IMR-90 (cell line): ENCODE measurements at regions not wholly inside any gene's neighbourhood (a gene's known extent, or its start where the extent isn't known, plus 50 kb on each side); places are given as distances from the start of the nearest gene placed in this dataset.

Experiments used
- ATAC-seq: fragments of 200-7000 bp; cut with Tn5 transposase; 2 replicates; pipeline ENCODE4 v1.9.1; 2020; ENCODE audit warnings: low read depth, mild to moderate bottlenecking, moderate library complexity
- BruUV-seq: library from RNA; stranded (reverse); fragments of 400-500 nt; replicated peaks from 2 replicates; lab custom pipeline; 2021; lab: Mats Ljungman, UMichigan
- CTCF ChIA-PET: fragments of 300-600 bp; formaldehyde crosslinking; extraction: SDS; loops from one replicate; lab custom pipeline; 2021; ENCODE audit warnings: antibody characterized with exemption; lab: Yijun Ruan, JAX
- POLR2A ChIA-PET: fragments of 300-600 bp; sonication (Branson Sonifier 250); formaldehyde crosslinking; loops from one replicate; lab custom pipeline; 2022; ENCODE audit warnings: antibody characterized with exemption; ENCODE audit not compliant: unreplicated experiment; lab: Charles Lee
- DNase-seq: peaks from one replicate; pipeline ENCODE4 v3.0.0; 2013
- H2AFZ ChIP-seq: replicated peaks from 2 replicates; pipeline ENCODE3; 2013; ENCODE audit warnings: low read length, mild to moderate bottlenecking; ENCODE audit not compliant: poor library complexity
- H2AK5ac ChIP-seq: 2 replicates; pipeline ENCODE4 v1.6.1; 2013; ENCODE audit warnings: low read depth, low read length, inconsistent platforms
- H2AK9ac ChIP-seq: replicated peaks from 2 replicates; pipeline ENCODE3; 2013; ENCODE audit warnings: mild to moderate bottlenecking, low read depth, low read length, moderate library complexity; ENCODE audit not compliant: poor library complexity
- H2BK120ac ChIP-seq: 2 replicates; pipeline ENCODE4 v1.6.1; 2013; ENCODE audit warnings: low read depth, low read length, inconsistent platforms
- H2BK15ac ChIP-seq: 3 replicates; pipeline ENCODE4 v1.6.1; 2013; ENCODE audit warnings: low read depth, low read length, inconsistent platforms
- H2BK20ac ChIP-seq: 2 replicates; pipeline ENCODE4 v1.6.1; 2013; ENCODE audit warnings: low read depth, mild to moderate bottlenecking, inconsistent platforms, low read length, moderate library complexity
- H2BK5ac ChIP-seq: 2 replicates; pipeline ENCODE4 v1.6.1; 2013; ENCODE audit warnings: mild to moderate bottlenecking, low read depth, low read length, inconsistent platforms; ENCODE audit not compliant: poor library complexity, severe bottlenecking
- H3K14ac ChIP-seq: replicated peaks from 2 replicates; pipeline ENCODE4 v1.6.1; 2013; ENCODE audit warnings: low read depth, low read length, inconsistent platforms
- H3K18ac ChIP-seq: 2 replicates; pipeline ENCODE4 v1.6.1; 2013; ENCODE audit warnings: low read depth, low read length, control low read depth
- H3K23ac ChIP-seq: 2 replicates; pipeline ENCODE4 v1.6.1; 2013; ENCODE audit warnings: low read depth, low read length, inconsistent platforms
- H3K27ac ChIP-seq: 2 replicates; pipeline ENCODE4 v1.5.1; 2013; ENCODE audit warnings: mild to moderate bottlenecking, control low read depth, low read length; ENCODE audit not compliant: insufficient read depth
- H3K27me3 ChIP-seq: 2 replicates; pipeline ENCODE4 v1.6.1; 2013; ENCODE audit warnings: low read length; ENCODE audit not compliant: control insufficient read depth, insufficient read depth
- H3K36me3 ChIP-seq: 2 replicates; pipeline ENCODE4 v1.6.1; 2013; ENCODE audit warnings: low read length, mixed read lengths; ENCODE audit not compliant: control insufficient read depth, insufficient read depth
- H3K4ac ChIP-seq: 2 replicates; pipeline ENCODE4 v1.6.1; 2013; ENCODE audit warnings: low read depth, low read length, inconsistent platforms
- H3K4me1 ChIP-seq: 2 replicates; pipeline ENCODE4 v1.6.1; 2013; ENCODE audit warnings: low read length, mixed read lengths; ENCODE audit not compliant: control insufficient read depth, insufficient read depth
- H3K4me2 ChIP-seq: 2 replicates; pipeline ENCODE4 v1.6.1; 2013; ENCODE audit warnings: low read depth, mild to moderate bottlenecking, control low read depth, low read length, moderate library complexity
- H3K4me3 ChIP-seq: 2 replicates; pipeline ENCODE4 v1.5.1; 2013; ENCODE audit warnings: low read depth, mild to moderate bottlenecking, control low read depth, low read length, moderate library complexity; ENCODE audit not compliant: insufficient read depth
- H3K56ac ChIP-seq: 2 replicates; pipeline ENCODE4 v1.6.1; 2013; ENCODE audit warnings: low read length, inconsistent platforms; ENCODE audit not compliant: insufficient read depth; ENCODE audit errors: extremely low read depth
- H3K79me1 ChIP-seq, 2 experiments: 2 replicates each; pipeline ENCODE4 v1.6.1; 2013; ENCODE audit warnings: low read length in 2 of 2, inconsistent platforms in 1 of 2, low read depth in 1 of 2
- H3K9ac ChIP-seq: 2 replicates; pipeline ENCODE4 v1.6.1; 2013; ENCODE audit warnings: low read depth, low read length, control low read depth
- H3K9me1 ChIP-seq: 2 replicates; pipeline ENCODE4 v1.6.1; 2013; ENCODE audit warnings: low read length, inconsistent platforms; ENCODE audit not compliant: insufficient read depth
- H3K9me3 ChIP-seq: 2 replicates; pipeline ENCODE4 v1.6.1; 2013; ENCODE audit warnings: low read length; ENCODE audit not compliant: control insufficient read depth, insufficient read depth
- H4K20me1 ChIP-seq: 2 replicates; pipeline ENCODE4 v1.6.1; 2013; ENCODE audit warnings: low read length, inconsistent platforms; ENCODE audit not compliant: insufficient read depth
- H4K5ac ChIP-seq: 2 replicates; pipeline ENCODE4 v1.6.1; 2013; ENCODE audit warnings: mild to moderate bottlenecking, low read depth, low read length, control low read depth
- H4K8ac ChIP-seq, 2 experiments: 2 replicates each; pipeline ENCODE4 v1.6.1; 2013; ENCODE audit warnings: low read depth in 2 of 2, low read length in 2 of 2, control low read depth in 1 of 2, inconsistent platforms in 1 of 2
- H4K91ac ChIP-seq: 2 replicates; pipeline ENCODE4 v1.6.1; 2013; ENCODE audit warnings: low read depth, low read length, inconsistent platforms; ENCODE audit not compliant: insufficient read depth
- NFE2L2 ChIP-seq: fragments of 150-350 bp; IDR thresholded peaks from 2 replicates; pipeline ENCODE4 v1.6.1; 2016; ENCODE audit warnings: low read depth, mild to moderate bottlenecking, low read length
- SMC3 ChIP-seq: fragments of 150-350 bp; IDR thresholded peaks from 2 replicates; pipeline ENCODE4 v1.6.1; 2016; ENCODE audit warnings: low read depth, mild to moderate bottlenecking, antibody characterized with exemption, low read length, moderate library complexity
- WGBS, 2 experiments: methylation state at CpG; one replicate each; pipeline versions ENCODE4 v1.1.5 to v1.1.7; 2013; ENCODE audit warnings: missing lambda C conversion rate in 2 of 2; ENCODE audit not compliant: insufficient read length in 1 of 2; ENCODE audit errors: extremely low coverage in 2 of 2; 5-methylcytosine and 5-hydroxymethylcytosine counted together
- dilution Hi-C: fragments of 300-500 bp; cut with HindIII; formaldehyde crosslinking; loops from one replicate; pipeline ENCODE4 v1.14.3; 2018; ENCODE audit warnings: low sequenced_read_pairs; ENCODE audit not compliant: unreplicated experiment
- in situ Hi-C: fragments of 300-500 bp; cut with MboI; formaldehyde crosslinking; loops from 3 replicates; pipeline ENCODE4 v1.14.3; 2019; ENCODE audit warnings: low sequenced_read_pairs, inconsistent platforms, mixed read lengths
- intact Hi-C: fragments of 100-400 bp; cut with micrococcal nuclease; formaldehyde crosslinking; loops from 2 replicates; pipeline ENCODE4 v1.10.0; 2022
- TF ChIP-seq, protein P1 (sequence below): fragments of 150-350 bp; IDR thresholded peaks from 2 replicates; pipeline ENCODE4 v1.6.1; 2016; ENCODE audit warnings: low read depth, mild to moderate bottlenecking, low read length, moderate library complexity, borderline replicate concordance

DNA sequence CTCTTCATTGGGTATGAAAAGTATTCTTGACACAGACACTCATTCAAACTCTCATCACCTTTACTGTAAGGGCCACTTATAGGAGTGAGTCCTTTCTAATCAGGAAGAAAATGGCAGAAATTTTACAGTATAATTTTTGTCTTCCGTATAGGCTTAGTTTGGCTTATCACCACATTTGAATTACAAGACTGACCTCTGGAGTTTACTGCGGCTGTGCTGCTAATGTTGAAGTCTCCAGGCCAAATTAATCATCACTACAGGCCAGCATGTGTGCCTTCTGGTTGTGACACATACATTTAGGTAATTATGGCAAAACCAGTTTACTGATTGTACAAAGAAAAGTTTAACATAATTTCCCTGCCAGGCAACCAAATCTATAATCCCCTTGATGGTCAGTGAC is 753.6 kb upstream of the GCFC2 start:
- H2AK9ac ChIP-seq = no peak overlapping the region
- ATAC-seq (no peak), DNase-seq (no peak)
- H3K9me3 ChIP-seq = peaks cover 2% of the 10 kb centered on the region; the same call in 1 of the 2 replicates
- WGBS, 2 experiments = no CpG with 5 or more reads among the region's 2 CpGs
- no peak overlapping the region for H2BK20ac ChIP-seq
- no peaks in the 10 kb centered on the region for H4K20me1 ChIP-seq
- no peak overlapping the region for H2AFZ ChIP-seq
- intact Hi-C loops (no loop called here), in situ Hi-C loops (no loop called here), dilution Hi-C loops (no loop called here)
- no peak overlapping the region for H3K4me2 ChIP-seq
- H3K23ac ChIP-seq = no peak overlapping the region
- H2AK5ac ChIP-seq = no peak overlapping the region
- CTCF ChIA-PET = no interaction called here
- H3K36me3 ChIP-seq = no peaks in the 10 kb centered on the region
- POLR2A ChIA-PET = no interaction called here
- no peak overlapping the region for H3K27ac ChIP-seq
- no peak overlapping the region for H2BK5ac ChIP-seq
- H2BK15ac ChIP-seq = no peak overlapping the region
- H3K9me1 ChIP-seq = no peaks in the 10 kb centered on the region
- H3K14ac ChIP-seq = no peak overlapping the region
- H3K56ac ChIP-seq = no peak overlapping the region
- BruUV-seq = no TSS peak
- no peak overlapping the region for H3K18ac ChIP-seq
- no peak overlapping the region for H4K8ac ChIP-seq
- H4K5ac ChIP-seq = no peak overlapping the region
- H2BK120ac ChIP-seq = no peak overlapping the region
- H4K91ac ChIP-seq = no peak overlapping the region
- H3K4me3 ChIP-seq = no peak overlapping the region
- H3K4ac ChIP-seq = no peak overlapping the region
- no peaks in the 10 kb centered on the region for H3K27me3 ChIP-seq
- no peaks in the 10 kb centered on the region for H3K79me1 ChIP-seq
- no peak overlapping the region for H3K9ac ChIP-seq
- no peak for TF ChIP-seq NFE2L2
- TF ChIP-seq, protein P1, sequence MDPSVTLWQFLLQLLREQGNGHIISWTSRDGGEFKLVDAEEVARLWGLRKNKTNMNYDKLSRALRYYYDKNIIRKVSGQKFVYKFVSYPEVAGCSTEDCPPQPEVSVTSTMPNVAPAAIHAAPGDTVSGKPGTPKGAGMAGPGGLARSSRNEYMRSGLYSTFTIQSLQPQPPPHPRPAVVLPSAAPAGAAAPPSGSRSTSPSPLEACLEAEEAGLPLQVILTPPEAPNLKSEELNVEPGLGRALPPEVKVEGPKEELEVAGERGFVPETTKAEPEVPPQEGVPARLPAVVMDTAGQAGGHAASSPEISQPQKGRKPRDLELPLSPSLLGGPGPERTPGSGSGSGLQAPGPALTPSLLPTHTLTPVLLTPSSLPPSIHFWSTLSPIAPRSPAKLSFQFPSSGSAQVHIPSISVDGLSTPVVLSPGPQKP = no peak
- TF ChIP-seq SMC3 = no peak
- no peaks in the 10 kb centered on the region for H3K4me1 ChIP-seq
